H1 (cell line): ENCODE measurements at regions not wholly inside any gene's neighbourhood (a gene's known extent, or its start where the extent isn't known, plus 50 kb on each side); places are given as distances from the start of the nearest gene placed in this dataset.

Experiments
- BCL11A ChIP-seq, 2 experiments: IDR thresholded peaks; one replicate each; pipeline ENCODE4 v1.6.1; 2011; ENCODE audit warnings: low read depth in 2 of 2, low read length in 2 of 2, mild to moderate bottlenecking in 2 of 2
- CHD1 ChIP-seq: IDR thresholded peaks from 2 replicates; pipeline ENCODE4 v1.6.1; 2012; ENCODE audit warnings: low read depth, low read length, improper control_type of control experiment
- NANOG ChIP-seq: IDR thresholded peaks from 2 replicates; pipeline ENCODE4 v1.6.1; 2011; ENCODE audit warnings: low read length, low read depth, mild to moderate bottlenecking, inconsistent platforms; ENCODE audit not compliant: insufficient read depth, poor library complexity, severe bottlenecking
- PHF8 ChIP-seq: fragments of 200-600 bp; sonication (generic); conservative IDR thresholded peaks from 2 replicates; pipeline ENCODE4 v1.7.1; 2012; ENCODE audit warnings: low read depth, mild to moderate bottlenecking, inconsistent platforms, low read length, moderate library complexity
- POU5F1 ChIP-seq: IDR thresholded peaks from 2 replicates; pipeline ENCODE4 v1.6.1; 2011; ENCODE audit warnings: low read depth, mild to moderate bottlenecking, low read length, moderate library complexity
- TF ChIP-seq, protein P1 (sequence below): IDR thresholded peaks from 2 replicates; pipeline ENCODE4 v1.6.1; 2012; ENCODE audit warnings: low read length, inconsistent platforms

GRCh38 chr17:79137789-79138165 lies 63.2 kb downstream of the ENGASE start (continued):
- TF ChIP-seq PHF8 (no peak), BCL11A (IDR thresholded peaks at IDR 0.05; ENCODE audit: low read depth in 2 of 2, low read length in 2 of 2) (no peak), POU5F1 (no peak), NANOG (no peak), CHD1 (no peak)
- TF ChIP-seq, protein P1, sequence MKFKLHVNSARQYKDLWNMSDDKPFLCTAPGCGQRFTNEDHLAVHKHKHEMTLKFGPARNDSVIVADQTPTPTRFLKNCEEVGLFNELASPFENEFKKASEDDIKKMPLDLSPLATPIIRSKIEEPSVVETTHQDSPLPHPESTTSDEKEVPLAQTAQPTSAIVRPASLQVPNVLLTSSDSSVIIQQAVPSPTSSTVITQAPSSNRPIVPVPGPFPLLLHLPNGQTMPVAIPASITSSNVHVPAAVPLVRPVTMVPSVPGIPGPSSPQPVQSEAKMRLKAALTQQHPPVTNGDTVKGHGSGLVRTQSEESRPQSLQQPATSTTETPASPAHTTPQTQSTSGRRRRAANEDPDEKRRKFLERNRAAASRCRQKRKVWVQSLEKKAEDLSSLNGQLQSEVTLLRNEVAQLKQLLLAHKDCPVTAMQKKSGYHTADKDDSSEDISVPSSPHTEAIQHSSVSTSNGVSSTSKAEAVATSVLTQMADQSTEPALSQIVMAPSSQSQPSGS = no peak
